Right lobe of liver (tissue), 6 donors: ENCODE measurements at regions not wholly inside any gene's neighbourhood (a gene's known extent, or its start where the extent isn't known, plus 50 kb on each side); places are given as distances from the start of the nearest gene placed in this dataset.

ENCODE experiments used
- ATAC-seq, 4 donors: fragments of 200-7000 bp; cut with Tn5 transposase; one replicate each; pipeline ENCODE4 v1.9.1; 2020; ENCODE audit warnings: mild to moderate bottlenecking in 4 of 4, moderate library complexity in 4 of 4
- DNase-seq, 3 donors: peaks; one replicate each; pipeline ENCODE4 v3.0.0-alpha.2; 2020
- H3K27ac ChIP-seq, 3 donors: fragments of 200-600 bp; one replicate each; pipeline ENCODE4 v1.8.0; 2022
- H3K27me3 ChIP-seq, 2 donors: fragments of 200-600 bp; one replicate each; pipeline ENCODE4 v1.8.0; 2022
- H3K36me3 ChIP-seq, 4 donors: fragments of 200-600 bp; sonication (generic) in 1 of 4; one replicate each; pipeline versions ENCODE4 v1.5.1 to v1.8.0; 2017 to 2022; ENCODE audit warnings: control low read depth in 1 of 4
- H3K4me1 ChIP-seq, 4 donors: fragments of 200-600 bp; sonication (generic) in 1 of 4; one replicate each; pipeline versions ENCODE4 v1.5.1 to v1.8.0; 2017 to 2022; ENCODE audit warnings: control low read depth in 1 of 4
- H3K4me3 ChIP-seq, 3 donors: fragments of 200-600 bp; one replicate each; pipeline ENCODE4 v1.8.0; 2022
- H3K9me3 ChIP-seq, 4 donors: fragments of 200-600 bp; sonication (generic) in 1 of 4; one replicate each; pipeline versions ENCODE4 v1.5.1 to v1.8.0; 2017 to 2022; ENCODE audit warnings: control low read depth in 1 of 4
- POLR2A ChIP-seq: fragments of 450-650 bp; IDR thresholded peaks from one replicate; pipeline ENCODE4 v1.6.1; 2017; ENCODE audit warnings: antibody characterized with exemption, mild to moderate bottlenecking
- WGBS: methylation state at CpG from one replicate; pipeline ENCODE4 v1.1.6; 2018; ENCODE audit warnings: low coverage, low lambda C conversion rate; ENCODE audit not compliant: insufficient coverage; ENCODE audit errors: missing lambda C conversion rate; 5-methylcytosine and 5-hydroxymethylcytosine counted together
- intact Hi-C, 2 donors: fragments of 100-400 bp; cut with DNase I; formaldehyde crosslinking; loops; one replicate each; pipeline versions ENCODE4 v1.11.2 to v1.14.1; 2022
- TF ChIP-seq, protein P1 (sequence below), 4 donors: fragments of 200-600 bp in 3 of 4; fragments of 450-650 bp in 1 of 4; IDR thresholded peaks; one replicate each; pipeline versions ENCODE4 v1.5.1 to v1.8.0; 2016 to 2022; ENCODE audit warnings: antibody characterized with exemption in 4 of 4, mild to moderate bottlenecking in 2 of 4
- donor health status: DM: no; HTN: yes; CAD: no.
- donor health status: DM: no; HTN: no; CAD: no.
- donor health status: DM: no; HTN: no; CAD: no.
- donor health status: DM: no; HTN: yes; CAD: no.
- donor health status: DM: no; HTN: yes; CAD: no.

DNA sequence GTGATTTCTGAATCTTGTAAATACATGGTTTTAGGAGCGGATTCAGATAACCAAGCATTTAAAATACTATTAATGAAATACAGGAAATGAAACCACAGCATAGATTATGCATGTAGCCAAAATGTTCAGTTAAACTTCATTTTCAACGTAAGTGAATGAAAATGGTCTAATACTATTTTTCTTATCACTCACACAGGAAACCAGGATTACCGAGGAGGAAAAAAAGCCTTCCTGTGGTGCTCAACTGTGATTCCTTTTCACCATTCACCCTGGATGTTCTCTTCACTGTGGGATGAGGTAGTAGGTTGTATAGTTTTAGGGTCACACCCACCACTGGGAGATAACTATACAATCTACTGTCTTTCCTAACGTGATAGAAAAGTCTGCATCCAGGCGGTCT, 83.4 kb upstream of the ZNF169 start:
- WGBS = 46% methylated on average over 5 of the region's 5 CpGs
- intact Hi-C loops = no loop called here
- H3K4me3 ChIP-seq = no peak overlapping the region
- H3K27me3 ChIP-seq = no peaks in the 10 kb centered on the region
- H3K36me3 ChIP-seq = peaks cover 0 to 35% (median 12%) of the 10 kb centered on the region in 4 donors
- TF ChIP-seq, protein P1, sequence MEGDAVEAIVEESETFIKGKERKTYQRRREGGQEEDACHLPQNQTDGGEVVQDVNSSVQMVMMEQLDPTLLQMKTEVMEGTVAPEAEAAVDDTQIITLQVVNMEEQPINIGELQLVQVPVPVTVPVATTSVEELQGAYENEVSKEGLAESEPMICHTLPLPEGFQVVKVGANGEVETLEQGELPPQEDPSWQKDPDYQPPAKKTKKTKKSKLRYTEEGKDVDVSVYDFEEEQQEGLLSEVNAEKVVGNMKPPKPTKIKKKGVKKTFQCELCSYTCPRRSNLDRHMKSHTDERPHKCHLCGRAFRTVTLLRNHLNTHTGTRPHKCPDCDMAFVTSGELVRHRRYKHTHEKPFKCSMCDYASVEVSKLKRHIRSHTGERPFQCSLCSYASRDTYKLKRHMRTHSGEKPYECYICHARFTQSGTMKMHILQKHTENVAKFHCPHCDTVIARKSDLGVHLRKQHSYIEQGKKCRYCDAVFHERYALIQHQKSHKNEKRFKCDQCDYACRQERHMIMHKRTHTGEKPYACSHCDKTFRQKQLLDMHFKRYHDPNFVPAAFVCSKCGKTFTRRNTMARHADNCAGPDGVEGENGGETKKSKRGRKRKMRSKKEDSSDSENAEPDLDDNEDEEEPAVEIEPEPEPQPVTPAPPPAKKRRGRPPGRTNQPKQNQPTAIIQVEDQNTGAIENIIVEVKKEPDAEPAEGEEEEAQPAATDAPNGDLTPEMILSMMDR (IDR thresholded peaks at IDR 0.05) = no peak
- TF ChIP-seq POLR2A = no peak
- H3K27ac ChIP-seq = no peak overlapping the region
- H3K4me1 ChIP-seq = peaks cover 0 to 44% (median 14%) of the 10 kb centered on the region in 4 donors
- ATAC-seq = no peak
- DNase-seq = no peak
- no peaks in the 10 kb centered on the region for H3K9me3 ChIP-seq

DNA sequence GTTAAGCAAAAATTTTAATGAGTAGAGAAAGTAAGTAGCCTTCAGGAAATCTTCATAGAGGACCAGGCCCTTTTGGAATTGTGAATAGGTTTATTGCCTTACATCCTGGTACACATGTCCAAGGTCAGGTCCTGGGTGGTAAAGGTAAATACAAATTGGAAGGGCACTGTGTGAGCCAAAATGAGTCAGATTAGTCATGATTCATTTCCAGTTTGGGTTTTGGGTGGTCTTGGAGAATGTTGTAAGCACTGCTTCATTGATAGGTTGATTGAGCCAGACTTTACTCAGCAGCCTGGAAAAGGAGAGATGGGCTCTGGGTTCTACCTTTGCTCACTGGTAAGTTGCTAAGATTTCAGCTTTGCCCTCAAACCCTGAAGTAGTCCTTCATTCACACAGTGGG, 82.5 kb upstream of the ZNF169 start:
- H3K27ac ChIP-seq = no peak overlapping the region
- H3K9me3 ChIP-seq = no peaks in the 10 kb centered on the region
- no peak overlapping the region for H3K4me3 ChIP-seq
- intact Hi-C loops = no loop called here
- DNase-seq (no peak), ATAC-seq (peak in 1 of 4 donors; percentile 83)
- TF ChIP-seq POLR2A = no peak
- TF ChIP-seq, protein P1 (IDR thresholded peaks at IDR 0.05) = no peak
- H3K36me3 ChIP-seq = peaks cover 0 to 30% (median 12%) of the 10 kb centered on the region in 4 donors
- no peaks in the 10 kb centered on the region for H3K27me3 ChIP-seq
- H3K4me1 ChIP-seq = peaks cover 0 to 34% (median 13%) of the 10 kb centered on the region in 4 donors

DNA sequence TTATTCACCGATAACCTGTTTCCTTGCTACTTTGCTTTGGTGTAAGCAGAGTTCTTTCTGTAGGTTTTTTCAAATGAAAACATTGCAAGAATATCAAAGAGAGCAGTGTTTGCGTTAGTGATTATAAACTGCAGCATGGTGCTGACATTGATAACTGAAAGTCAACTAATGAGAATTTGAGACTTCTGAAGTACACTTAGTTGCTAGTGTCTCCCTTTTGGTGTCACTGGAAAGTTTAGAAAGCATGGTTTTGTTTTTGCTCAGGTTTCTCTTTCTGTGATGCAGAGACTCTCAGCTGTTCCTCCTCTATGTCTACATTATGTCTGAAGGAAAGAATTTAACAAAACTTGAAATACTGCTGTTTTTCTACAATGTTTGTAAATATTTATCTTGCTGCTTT, 80.2 kb upstream of the ZNF169 start:
- TF ChIP-seq, protein P1 (IDR thresholded peaks at IDR 0.05) = no peak
- no peak for TF ChIP-seq POLR2A
- peaks cover 0 to 17% (median 9%) of the 10 kb centered on the region in 4 donors for H3K4me1 ChIP-seq
- 84% methylated on average over 2 of the region's 2 CpGs for WGBS
- H3K27me3 ChIP-seq = no peaks in the 10 kb centered on the region
- no peak overlapping the region for H3K27ac ChIP-seq
- ATAC-seq = no peak
- no peak for DNase-seq
- H3K4me3 ChIP-seq = no peak overlapping the region
- no peaks in the 10 kb centered on the region for H3K9me3 ChIP-seq
- intact Hi-C loops = no loop called here
- peaks cover 0 to 33% (median 13%) of the 10 kb centered on the region in 4 donors for H3K36me3 ChIP-seq

DNA sequence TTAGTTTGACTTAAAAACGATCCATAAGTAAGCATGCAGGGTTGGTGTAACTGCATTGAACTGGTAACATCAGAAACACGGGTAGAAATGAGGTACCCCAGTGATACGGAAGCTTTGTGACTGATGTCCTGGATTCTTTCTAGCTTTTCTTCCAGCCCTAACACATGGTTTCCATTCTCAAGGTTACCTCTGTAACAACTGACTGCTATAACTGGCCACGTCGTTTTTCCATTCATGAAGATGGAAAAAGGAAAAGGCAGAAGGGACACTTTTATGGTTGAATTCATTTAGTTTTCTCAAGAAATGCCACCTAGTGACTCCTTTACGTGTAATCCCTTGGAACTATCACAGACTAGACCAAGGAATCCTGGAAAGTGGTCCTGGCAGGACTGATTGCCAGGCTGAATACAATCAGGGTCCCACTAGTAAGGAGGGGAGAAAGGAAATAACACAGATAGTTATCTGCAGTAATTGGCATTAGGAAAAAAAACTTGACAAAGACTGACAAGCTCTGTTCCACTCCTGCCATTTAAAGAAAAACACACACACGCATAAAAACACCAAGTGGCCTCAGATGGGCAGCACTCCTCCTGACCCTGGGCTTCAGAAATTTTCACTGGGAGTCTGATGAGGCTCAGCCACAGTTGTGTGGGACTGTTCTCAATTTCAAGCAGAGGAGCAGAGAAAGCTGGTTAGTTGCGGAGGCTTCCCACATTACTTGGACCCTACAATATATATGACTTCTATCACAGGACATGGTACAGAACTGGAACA, 77.5 kb upstream of the ZNF169 start:
- Histone ChIP-seq H3K27ac (no peak overlapping the region), H3K4me3 (no peak overlapping the region), H3K36me3 (peaks cover 0 to 23% (median 6%) of the 10 kb centered on the region in 4 donors), H3K27me3 (no peaks in the 10 kb centered on the region), H3K4me1 (peaks cover 0 to 2% (median 0%) of the 10 kb centered on the region in 4 donors), H3K9me3 (no peaks in the 10 kb centered on the region)
- 68% methylated on average over 8 of the region's 8 CpGs for WGBS
- TF ChIP-seq, protein P1 (IDR thresholded peaks at IDR 0.05) = no peak
- TF ChIP-seq POLR2A = no peak
- peak in 1 of 4 donors; percentile 34 for ATAC-seq
- DNase-seq = no peak
- intact Hi-C loops = no loop called here
